LoVo (cell line): ENCODE measurements at regions not wholly inside any gene's neighbourhood (a gene's known extent, or its start where the extent isn't known, plus 50 kb on each side); places are given as distances from the start of the nearest gene placed in this dataset.

ENCODE experiments used
- DNase-seq: peaks from one replicate; pipeline ENCODE4 v3.0.0-alpha.2; 2016; ENCODE audit warnings: low spot score

GRCh38 chr13:53507741-53508140, 479.1 kb downstream of the OLFM4 start:
- no peak for DNase-seq

- no peak for DNase-seq
These were observed 484.0 kb downstream of the OLFM4 start for GRCh38 chr13:53512635-53513034.

- DNase-seq = no peak
These were observed 484.6 kb downstream of the OLFM4 start for GRCh38 chr13:53513226-53513625.

- DNase-seq = no peak
These were observed 491.5 kb downstream of the OLFM4 start for GRCh38 chr13:53520132-53520531.

- DNase-seq = no peak
These were observed 493.4 kb downstream of the OLFM4 start for GRCh38 chr13:53522034-53522433.

- no peak for DNase-seq
These were observed 509.0 kb downstream of the OLFM4 start for GRCh38 chr13:53537586-53537985.

- no peak for DNase-seq
These were observed 516.8 kb downstream of the OLFM4 start for GRCh38 chr13:53545340-53545941.

GRCh38 chr13:53560556-53560955, 531.9 kb downstream of the OLFM4 start:
- no peak for DNase-seq

- DNase-seq = no peak
These were observed 533.8 kb downstream of the OLFM4 start for GRCh38 chr13:53562419-53562818.

- no peak for DNase-seq
These were observed 539.9 kb downstream of the OLFM4 start for GRCh38 chr13:53568491-53568890.

- DNase-seq = no peak
These were observed 540.8 kb downstream of the OLFM4 start for GRCh38 chr13:53569453-53569852.

- DNase-seq = no peak
These were observed 572.5 kb downstream of the OLFM4 start for GRCh38 chr13:53601113-53601512.

- DNase-seq = no peak
These were observed 576.7 kb downstream of the OLFM4 start for GRCh38 chr13:53605326-53605725.

GRCh38 chr13:53612200-53612599, 583.6 kb downstream of the OLFM4 start:
- DNase-seq = no peak

GRCh38 chr13:53622456-53622855, 593.8 kb downstream of the OLFM4 start:
- no peak for DNase-seq

GRCh38 chr13:53623146-53623545, 594.5 kb downstream of the OLFM4 start:
- no peak for DNase-seq

GRCh38 chr13:53631511-53631910, 602.9 kb downstream of the OLFM4 start:
- no peak for DNase-seq

- DNase-seq = no peak
These were observed 609.4 kb downstream of the OLFM4 start for GRCh38 chr13:53638040-53638439.

GRCh38 chr13:53642306-53642705, 613.7 kb downstream of the OLFM4 start:
- no peak for DNase-seq

- no peak for DNase-seq
These were observed 620.1 kb downstream of the OLFM4 start for GRCh38 chr13:53648673-53649072.

- no peak for DNase-seq
These were observed 643.4 kb downstream of the OLFM4 start for GRCh38 chr13:53672005-53672404.

GRCh38 chr13:53683146-53683545, 654.5 kb downstream of the OLFM4 start:
- no peak for DNase-seq

GRCh38 chr13:53683608-53684007, 655.0 kb downstream of the OLFM4 start:
- DNase-seq = no peak

GRCh38 chr13:53691417-53691816, 662.8 kb downstream of the OLFM4 start:
- no peak for DNase-seq
